ENCODE measurements at regions not wholly inside any gene's neighbourhood (a gene's known extent, or its start where the extent isn't known, plus 50 kb on each side); places are given as distances from the start of the nearest gene placed in this dataset.

DNA sequence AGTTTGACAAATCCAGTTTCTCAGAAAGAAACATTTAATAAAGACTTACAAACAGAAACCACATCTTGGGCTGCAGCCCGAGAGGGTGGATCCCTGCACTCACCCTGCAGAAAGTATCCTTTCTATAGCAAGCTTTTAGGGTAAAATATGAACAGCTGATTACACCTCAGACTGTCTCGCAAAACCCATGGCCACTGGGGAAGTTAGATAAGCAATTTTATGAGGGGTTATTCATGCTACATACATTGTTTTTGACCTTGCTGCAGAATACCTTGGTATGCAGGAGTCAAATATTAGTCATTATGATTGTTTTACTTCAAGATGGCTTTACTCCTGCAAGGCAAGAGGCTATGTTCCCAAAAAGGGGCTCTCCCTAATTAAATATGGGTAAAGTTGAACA lies 126.9 kb downstream of the OR2B2 start:
- Histone ChIP-seq H3K14ac (ENCODE audit: insufficient read depth, low read length) (no peak overlapping the region), H4K20me1 (ENCODE audit: control insufficient read depth, insufficient read depth, insufficient read length) (no peaks in the 10 kb centered on the region), H3K23ac (ENCODE audit: insufficient read length, low read depth, low read length) (no peak overlapping the region), H3K9me3 (ENCODE audit: control insufficient read depth, low read depth, low read length) (no peaks in the 10 kb centered on the region), H4K5ac (ENCODE audit: insufficient read length, low read depth, low read length) (no peak overlapping the region), H2BK120ac (ENCODE audit: low read depth, low read length, poor library complexity, severe bottlenecking) (no peak overlapping the region), H3K23me2 (ENCODE audit: insufficient read length, low read depth, low read length, poor library complexity, severe bottlenecking) (no peaks in the 10 kb centered on the region), H3K27ac (ENCODE audit: insufficient read length, low read depth, low read length) (no peak overlapping the region), H3K79me1 (ENCODE audit: insufficient read depth, low read depth, low read length, poor library complexity, severe bottlenecking) (no peaks in the 10 kb centered on the region), H3K27me3 (ENCODE audit: insufficient read depth, low read length) (no peaks in the 10 kb centered on the region), H3K56ac (ENCODE audit: insufficient read length, low read depth, low read length) (no peak overlapping the region), H4K8ac (replicated peaks; ENCODE audit: insufficient read length, low read depth, low read length) (no peak overlapping the region), H3K4ac (ENCODE audit: low read depth, low read length) (no peak overlapping the region), H2AFZ (ENCODE audit: low read length) (no peak overlapping the region), H3K4me2 (ENCODE audit: insufficient read depth, insufficient read length, low read length) (no peak overlapping the region), H3K4me1 (ENCODE audit: insufficient read depth, low read length) (0 out of 2 replicates have a peak, but pooled peaks cover 4% of the 10 kb centered on the region), H2BK15ac (ENCODE audit: low read depth, low read length) (no peak overlapping the region), H2BK20ac (ENCODE audit: low read depth, low read length, poor library complexity, severe bottlenecking) (no peak overlapping the region), H2BK12ac (ENCODE audit: insufficient read length, low read depth, low read length) (no peak overlapping the region), H4K91ac (ENCODE audit: insufficient read length, low read depth, low read length) (no peak overlapping the region), H2BK5ac (ENCODE audit: insufficient read length, low read length) (no peak overlapping the region), H3K79me2 (ENCODE audit: insufficient read depth, low read length) (no peaks in the 10 kb centered on the region), H2AK5ac (ENCODE audit: insufficient read length, low read length) (no peak overlapping the region), H3K18ac (ENCODE audit: insufficient read length, low read depth, low read length) (no peak overlapping the region), H3K9ac (ENCODE audit: extremely low read depth, insufficient read length, low read length) (no peak overlapping the region), H3T11ph (ENCODE audit: low read length) (no peak overlapping the region)
- Mint-ChIP-seq H3K4me3 (no peak overlapping the region), H3K27me3 (ENCODE audit: low read depth) (peaks cover 53% of the 10 kb centered on the region), H3K36me3 (ENCODE audit: insufficient read depth in 1 of 3, low read depth in 3 of 3) (no peaks in the 10 kb centered on the region), H3K27ac (no peak overlapping the region), H3K9me3 (no peaks in the 10 kb centered on the region), H3K4me1 (peaks cover 9 to 11% of the 10 kb centered on the region in 2 experiments)
- TF ChIP-seq, protein P1, sequence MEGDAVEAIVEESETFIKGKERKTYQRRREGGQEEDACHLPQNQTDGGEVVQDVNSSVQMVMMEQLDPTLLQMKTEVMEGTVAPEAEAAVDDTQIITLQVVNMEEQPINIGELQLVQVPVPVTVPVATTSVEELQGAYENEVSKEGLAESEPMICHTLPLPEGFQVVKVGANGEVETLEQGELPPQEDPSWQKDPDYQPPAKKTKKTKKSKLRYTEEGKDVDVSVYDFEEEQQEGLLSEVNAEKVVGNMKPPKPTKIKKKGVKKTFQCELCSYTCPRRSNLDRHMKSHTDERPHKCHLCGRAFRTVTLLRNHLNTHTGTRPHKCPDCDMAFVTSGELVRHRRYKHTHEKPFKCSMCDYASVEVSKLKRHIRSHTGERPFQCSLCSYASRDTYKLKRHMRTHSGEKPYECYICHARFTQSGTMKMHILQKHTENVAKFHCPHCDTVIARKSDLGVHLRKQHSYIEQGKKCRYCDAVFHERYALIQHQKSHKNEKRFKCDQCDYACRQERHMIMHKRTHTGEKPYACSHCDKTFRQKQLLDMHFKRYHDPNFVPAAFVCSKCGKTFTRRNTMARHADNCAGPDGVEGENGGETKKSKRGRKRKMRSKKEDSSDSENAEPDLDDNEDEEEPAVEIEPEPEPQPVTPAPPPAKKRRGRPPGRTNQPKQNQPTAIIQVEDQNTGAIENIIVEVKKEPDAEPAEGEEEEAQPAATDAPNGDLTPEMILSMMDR (conservative IDR thresholded peaks at IDR 0.05): no peak
- WGBS (ENCODE audit: extremely low coverage, insufficient read length, low lambda C conversion rate): no CpG with 5 or more reads among the region's 2 CpGs
- DNase-seq: no peak
